Adrenal gland (tissue), 9 donors: ENCODE measurements at regions not wholly inside any gene's neighbourhood (a gene's known extent, or its start where the extent isn't known, plus 50 kb on each side); places are given as distances from the start of the nearest gene placed in this dataset.

ENCODE experiments used
- DNase-seq, 7 donors: peaks; one replicate each; pipeline ENCODE4 v3.0.0-alpha.2; 2019 to 2020
- H3K27ac ChIP-seq, 5 donors: fragments of 200-600 bp; sonication (generic) in 4 of 5; 1 replicate in 3 of 5; 2 replicates in 2 of 5; pipeline versions ENCODE4 v1.5.1 to v1.8.0; 2016 to 2020; ENCODE audit warnings: mild to moderate bottlenecking in 1 of 5
- H3K27me3 ChIP-seq: fragments of 200-600 bp; 2 replicates; pipeline ENCODE4 v1.8.0; 2021
- H3K36me3 ChIP-seq, 2 donors: fragments of 200-600 bp; replicated peaks in 1 of 2; 1 replicate in 1 of 2; 2 replicates in 1 of 2; pipeline versions ENCODE4 v1.5.1 to v1.8.0; 2018 to 2022
- H3K4me1 ChIP-seq, 2 donors: fragments of 200-600 bp; replicated peaks in 1 of 2; 1 replicate in 1 of 2; 2 replicates in 1 of 2; pipeline versions ENCODE4 v1.5.1 to v1.8.0; 2018 to 2021
- H3K4me3 ChIP-seq, 4 donors: fragments of 200-600 bp; sonication (generic) in 3 of 4; one replicate each; pipeline ENCODE4 v1.5.1; 2016 to 2018
- H3K9me3 ChIP-seq, 3 donors: fragments of 200-600 bp; sonication (generic) in 1 of 3; replicated peaks in 1 of 3; 1 replicate in 2 of 3; 2 replicates in 1 of 3; pipeline versions ENCODE4 v1.5.1 to v1.8.0; 2016 to 2021
- CTCF ChIP-seq, 6 experiments: fragments of 450-650 bp in 4 of 6; fragments of 200-600 bp in 2 of 6; sonication (generic) in 1 of 6; IDR thresholded peaks; 1 replicate in 5 of 6; 2 replicates in 1 of 6; pipeline versions ENCODE4 v1.5.1 to v1.8.0; 2016 to 2021; ENCODE audit warnings: antibody characterized with exemption in 6 of 6, mild to moderate bottlenecking in 2 of 6, moderate library complexity in 1 of 6
- POLR2A ChIP-seq, 2 donors: fragments of 450-650 bp; IDR thresholded peaks; one replicate each; pipeline ENCODE4 v1.6.1; 2017; ENCODE audit warnings: antibody characterized with exemption in 2 of 2, mild to moderate bottlenecking in 2 of 2, moderate library complexity in 1 of 2
- WGBS, 4 donors: extraction: QIAGEN DNeasy Blood & Tissue Kit in 2 of 4; methylation state at CpG; one replicate each; pipeline versions ENCODE4 v1.1.5 to v1.1.7; 2013 to 2017; 5-methylcytosine and 5-hydroxymethylcytosine counted together
- intact Hi-C, 2 donors: fragments of 100-400 bp; cut with DNase I; formaldehyde crosslinking; loops; one replicate each; pipeline versions ENCODE4 v1.14.1 to v1.15.0; 2022 to 2023
- donor health status: healthy with polysubstance abuse.
- donor health status: Bipolar disorder and iron deficiency.
- donor health status: DM: yes; HTN: yes; CAD: no.
- donor health status: DM: no; HTN: no; CAD: no.
- donor health status: DM: no; HTN: no; CAD: no.

DNA sequence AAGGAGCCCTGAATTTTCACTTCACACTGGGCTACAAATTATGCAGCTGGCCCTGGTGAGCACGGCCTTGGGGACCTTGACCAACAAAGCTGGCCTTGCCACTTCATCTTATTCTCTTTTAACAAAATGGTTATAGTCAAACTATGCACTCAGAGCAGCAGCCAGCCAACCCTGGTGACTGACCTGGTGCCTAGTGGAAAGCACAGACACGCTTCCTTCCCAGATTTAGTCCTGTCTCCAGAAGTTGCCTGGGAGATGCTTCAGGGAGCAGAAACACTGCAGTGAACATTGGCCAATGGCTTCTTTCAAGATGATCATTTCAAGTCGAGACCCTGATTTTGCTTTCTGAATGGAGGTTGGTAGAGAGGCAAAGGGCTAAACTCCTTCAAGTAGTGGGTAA is 249.3 kb downstream of the SIPA1L2 start:
- Histone ChIP-seq H3K27me3 (no peaks in the 10 kb centered on the region), H3K4me3 (no peak overlapping the region), H3K36me3 (no peaks in the 10 kb centered on the region), H3K9me3 (no peaks in the 10 kb centered on the region), H3K27ac (no peak overlapping the region), H3K4me1 (no peaks in the 10 kb centered on the region)
- DNase-seq: peak in 1 of 7 donors; percentile 9
- no peak for TF ChIP-seq POLR2A (IDR thresholded peaks at IDR 0.05)
- TF ChIP-seq CTCF (IDR thresholded peaks at IDR 0.05): no peak
- 68 to 77% (median 71%) methylated on average over 3 of the region's 3 CpGs for WGBS, 4 donors
- intact Hi-C loops: no loop called here

DNA sequence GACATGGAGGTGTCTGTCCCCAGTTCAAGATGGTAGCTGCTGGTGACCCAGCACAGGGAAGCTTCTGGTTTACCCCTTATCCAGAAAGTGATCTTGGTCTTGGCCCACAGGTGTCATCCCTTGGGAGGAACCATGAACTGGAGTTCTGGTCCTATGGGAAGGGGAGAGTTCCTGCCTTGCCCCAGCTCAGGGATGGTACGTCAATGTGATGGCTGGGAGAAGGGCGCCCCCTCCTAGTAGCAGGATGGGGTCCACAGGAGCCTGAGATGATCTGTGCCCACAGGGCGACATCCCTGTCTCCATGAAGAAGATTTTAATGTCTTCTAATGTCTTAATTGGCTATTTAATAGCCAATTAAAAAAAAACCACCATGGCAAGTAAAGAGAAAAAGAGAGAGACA is 249.8 kb downstream of the SIPA1L2 start:
- H3K27ac ChIP-seq: no peak overlapping the region
- WGBS, 4 donors: 96 to 100% (median 96%) methylated on average over 3 of the region's 3 CpGs
- no peaks in the 10 kb centered on the region for H3K27me3 ChIP-seq
- TF ChIP-seq POLR2A (IDR thresholded peaks at IDR 0.05) (no peak), CTCF (IDR thresholded peaks at IDR 0.05) (no peak)
- H3K4me3 ChIP-seq: no peak overlapping the region
- no peaks in the 10 kb centered on the region for H3K9me3 ChIP-seq
- no peaks in the 10 kb centered on the region for H3K36me3 ChIP-seq
- DNase-seq: no peak
- intact Hi-C loops: no loop called here
- H3K4me1 ChIP-seq: no peaks in the 10 kb centered on the region

GRCh38 chr1:232379063-232379434 is 250.9 kb downstream of the SIPA1L2 start:
- TF ChIP-seq POLR2A (IDR thresholded peaks at IDR 0.05) (no peak), CTCF (IDR thresholded peaks at IDR 0.05) (no peak)
- intact Hi-C loops: no loop called here
- Histone ChIP-seq H3K4me1 (no peaks in the 10 kb centered on the region), H3K27ac (no peak overlapping the region), H3K4me3 (no peak overlapping the region), H3K36me3 (no peaks in the 10 kb centered on the region), H3K27me3 (no peaks in the 10 kb centered on the region), H3K9me3 (no peaks in the 10 kb centered on the region)
- DNase-seq: no peak
- WGBS, 4 donors: 75 to 92% (median 87%) methylated on average over 7 of the region's 7 CpGs

- H3K4me3 ChIP-seq: no peak overlapping the region
- no peak for DNase-seq
- H3K27ac ChIP-seq: no peak overlapping the region
- WGBS, 4 donors: 78 to 93% (median 87%) methylated on average over 9 to 13 of the region's 13 CpGs
- H3K27me3 ChIP-seq: no peaks in the 10 kb centered on the region
- no peaks in the 10 kb centered on the region for H3K4me1 ChIP-seq
- TF ChIP-seq POLR2A (IDR thresholded peaks at IDR 0.05): no peak
- intact Hi-C loops: no loop called here
- no peaks in the 10 kb centered on the region for H3K9me3 ChIP-seq
- no peaks in the 10 kb centered on the region for H3K36me3 ChIP-seq
Observed at GRCh38 chr1:232378266-232379062, 251.5 kb downstream of the SIPA1L2 start.

GRCh38 chr1:232377494-232377770 is 252.5 kb downstream of the SIPA1L2 start:
- WGBS, 4 donors: 24 to 38% (median 33%) methylated on average over 3 of the region's 3 CpGs
- H3K4me3 ChIP-seq: no peak overlapping the region
- DNase-seq: peak in 4 of 7 donors; percentile 29 to 61 (median 32)
- TF ChIP-seq POLR2A (IDR thresholded peaks at IDR 0.05) (no peak), CTCF (IDR thresholded peaks at IDR 0.05) (no peak)
- H3K9me3 ChIP-seq: no peaks in the 10 kb centered on the region
- H3K36me3 ChIP-seq: no peaks in the 10 kb centered on the region
- intact Hi-C loops: no loop called here
- no peak overlapping the region for H3K27ac ChIP-seq
- H3K4me1 ChIP-seq: no peaks in the 10 kb centered on the region
- no peaks in the 10 kb centered on the region for H3K27me3 ChIP-seq
